SK-N-MC (cell line): ENCODE measurements at regions not wholly inside any gene's neighbourhood (a gene's known extent, or its start where the extent isn't known, plus 50 kb on each side); places are given as distances from the start of the nearest gene placed in this dataset.

Source experiments
- EZH2 ChIP-seq: fragments of 200-600 bp; sonication (generic); IDR thresholded peaks from one replicate; pipeline ENCODE4 v1.6.1; 2017; ENCODE audit warnings: antibody characterized with exemption
- POLR2AphosphoS5 ChIP-seq: IDR thresholded peaks from 2 replicates; pipeline ENCODE4 v1.6.1; 2012; ENCODE audit warnings: mild to moderate bottlenecking, low read depth, low read length, borderline replicate concordance

DNA sequence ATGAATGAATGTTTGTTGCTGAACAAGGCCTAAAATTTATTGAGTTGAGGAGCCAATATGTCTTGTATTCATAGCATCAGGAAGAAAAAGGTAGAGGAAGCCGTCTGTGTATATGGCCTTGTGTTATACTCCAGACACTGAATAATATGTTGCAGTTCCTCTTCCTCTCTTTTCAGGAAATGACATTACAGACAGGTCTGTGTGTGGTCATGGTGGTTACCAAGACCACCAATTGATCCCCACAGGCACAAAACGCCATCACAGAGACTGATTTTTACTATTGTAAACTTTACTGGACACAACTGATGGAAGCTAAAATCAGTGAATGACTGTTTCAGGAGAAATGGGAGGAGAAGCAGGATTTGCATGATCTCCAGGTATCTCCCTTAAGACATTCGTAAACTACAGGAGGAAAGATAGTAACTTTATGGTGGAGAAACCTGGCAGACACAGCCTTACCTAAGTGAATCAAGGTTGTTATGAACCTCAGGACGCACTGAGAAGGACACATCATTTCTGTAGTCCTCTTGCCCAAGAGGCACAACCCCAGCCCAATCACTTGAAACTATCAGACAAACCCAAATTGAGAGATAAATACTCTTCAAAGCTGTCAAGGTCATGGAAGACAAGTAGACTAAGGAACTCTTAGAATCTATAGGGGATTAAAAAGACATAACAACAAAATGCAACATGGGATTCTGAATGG, 334.1 kb upstream of the RGS6 start:
- TF ChIP-seq POLR2AphosphoS5: no peak; the same call in 1 of the 2 replicates
- TF ChIP-seq EZH2: no peak
